ENCODE measurements at regions not wholly inside any gene's neighbourhood (a gene's known extent, or its start where the extent isn't known, plus 50 kb on each side); places are given as distances from the start of the nearest gene placed in this dataset.

DNA sequence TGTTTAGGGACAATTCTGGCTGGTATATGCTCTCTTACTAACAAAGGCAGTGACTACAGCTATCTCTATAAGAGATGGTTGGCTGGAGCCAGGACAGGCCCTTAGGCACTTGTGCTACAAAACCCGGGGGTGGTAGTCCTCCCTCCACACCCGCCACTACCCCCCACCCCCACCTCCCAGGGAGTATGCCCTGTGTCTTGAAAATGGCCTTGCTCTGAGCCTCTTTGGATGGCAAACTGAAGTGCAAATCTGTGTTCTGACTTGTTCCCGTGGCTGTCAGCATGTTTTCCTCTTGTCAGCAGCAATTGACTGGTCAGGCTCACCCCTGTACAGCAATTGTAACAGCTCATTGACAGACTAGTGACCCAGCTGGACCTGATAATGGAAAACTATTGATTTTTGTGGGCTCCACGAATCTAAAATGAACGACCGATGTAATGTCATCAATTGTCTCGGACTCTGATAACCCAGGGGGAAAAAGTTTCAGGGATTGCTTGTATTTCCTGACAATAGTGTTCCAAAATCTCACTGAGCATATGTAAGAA is 139.4 kb upstream of the BARHL2 start:
- no TSS peak for BruUV-seq (replicated peaks)
- Histone ChIP-seq H3K9ac (replicated peaks; ENCODE audit: extremely low read depth, insufficient read depth, low read length) (no peak overlapping the region), H3K27me3 (ENCODE audit: control insufficient read depth in 2 of 2, insufficient read depth in 2 of 2, low read length in 2 of 2) (peaks cover 7 to 17% of the 10 kb centered on the region in 2 experiments), H3K4me3 (replicated peaks in 1 of 3; ENCODE audit: insufficient read depth in 1 of 3, low read depth in 1 of 3, low read length in 3 of 3) (no peak overlapping the region), H3K4me1 (ENCODE audit: control insufficient read depth, extremely low read depth, insufficient read depth, low read length) (peaks cover 2% of the 10 kb centered on the region), H3K9me3 (replicated peaks; ENCODE audit: control insufficient read depth, insufficient read depth, low read length) (no peaks in the 10 kb centered on the region), H4K20me1 (replicated peaks; ENCODE audit: control insufficient read depth, extremely low read depth, insufficient read depth, low read length) (no peaks in the 10 kb centered on the region), H2AFZ (ENCODE audit: low read depth, low read length) (no peak overlapping the region), H3K4me2 (ENCODE audit: insufficient read depth, low read length) (no peak overlapping the region), H3K9me1 (replicated peaks; ENCODE audit: control insufficient read depth, extremely low read depth, insufficient read depth, low read length) (no peaks in the 10 kb centered on the region), H3K27ac (ENCODE audit: insufficient read depth, low read depth, low read length) (no peak overlapping the region), H3K36me3 (ENCODE audit: control insufficient read depth in 2 of 2, extremely low read depth in 1 of 2, insufficient read depth in 2 of 2, low read length in 2 of 2) (no peaks in the 10 kb centered on the region), H3K79me2 (ENCODE audit: control insufficient read depth, insufficient read depth, low read length) (no peaks in the 10 kb centered on the region)
- dilution Hi-C loops (cut with MboI; ENCODE audit: extremely low pct_ligation_motif_present, low sequenced_read_pairs) (no loop called here), intact Hi-C loops (cut with micrococcal nuclease) (no loop called here)
- DNase-seq (ENCODE audit: low read depth, low spot score) (no peak), FAIRE-seq (no peak)
- TF ChIP-seq JUN (IDR thresholded peaks at IDR 0.05; ENCODE audit: borderline replicate concordance, insufficient read depth, insufficient read length, low read depth) (no peak), MYC (IDR thresholded peaks at IDR 0.05; ENCODE audit: low read depth, low read length) (no peak)
- CTCF ChIA-PET = interaction anchor here (1.2 kb wide), 1 partner anchor 8 kb away, joined by 3 read pairs; no protein-coding TSS in a partner anchor
- POLR2A ChIA-PET = no interaction called here

DNA sequence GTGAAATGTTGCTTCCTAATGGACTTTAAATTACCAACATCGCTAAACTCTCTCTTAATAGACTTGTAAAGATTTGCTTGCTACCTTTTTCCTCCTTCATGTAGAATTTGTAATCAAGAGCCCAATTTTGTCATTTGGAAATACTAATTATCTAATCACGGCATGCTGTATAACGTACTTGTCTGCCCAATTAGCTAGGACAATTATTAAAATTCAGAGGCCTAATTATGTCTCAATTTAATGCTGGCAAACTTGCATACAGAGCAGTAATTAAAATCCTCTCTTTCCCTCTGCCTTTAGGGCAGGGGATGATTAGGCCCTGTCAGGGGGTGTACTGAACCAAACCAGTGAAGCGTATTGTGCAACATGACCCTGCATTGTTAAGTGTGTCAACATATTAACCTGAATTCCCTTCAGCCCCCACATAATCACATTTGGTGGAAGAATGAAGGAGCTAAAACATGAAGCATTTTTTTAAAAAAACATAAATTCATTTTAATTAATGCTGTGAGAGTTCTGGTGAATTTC is 137.4 kb upstream of the BARHL2 start:
- H3K36me3 ChIP-seq (ENCODE audit: control insufficient read depth in 2 of 2, extremely low read depth in 1 of 2, insufficient read depth in 2 of 2, low read length in 2 of 2) = no peaks in the 10 kb centered on the region
- H3K4me3 ChIP-seq (replicated peaks in 1 of 3; ENCODE audit: insufficient read depth in 1 of 3, low read depth in 1 of 3, low read length in 3 of 3) = no peak overlapping the region
- H3K27me3 ChIP-seq (ENCODE audit: control insufficient read depth in 2 of 2, insufficient read depth in 2 of 2, low read length in 2 of 2) = peaks cover 11 to 28% of the 10 kb centered on the region in 2 experiments
- H3K9me3 ChIP-seq (replicated peaks; ENCODE audit: control insufficient read depth, insufficient read depth, low read length) = no peaks in the 10 kb centered on the region
- no peak overlapping the region for H3K4me2 ChIP-seq (ENCODE audit: insufficient read depth, low read length)
- H3K27ac ChIP-seq (ENCODE audit: insufficient read depth, low read depth, low read length) = no peak overlapping the region
- BruUV-seq (replicated peaks) = no TSS peak
- H4K20me1 ChIP-seq (replicated peaks; ENCODE audit: control insufficient read depth, extremely low read depth, insufficient read depth, low read length) = no peaks in the 10 kb centered on the region
- POLR2A ChIA-PET = no interaction called here
- dilution Hi-C loops (cut with MboI; ENCODE audit: extremely low pct_ligation_motif_present, low sequenced_read_pairs) (no loop called here), intact Hi-C loops (cut with micrococcal nuclease) (loop anchor here (5.0 kb wide), 2 partner anchors 127 to 313 kb away; no protein-coding TSS in a partner anchor)
- H3K9ac ChIP-seq (replicated peaks; ENCODE audit: extremely low read depth, insufficient read depth, low read length) = no peak overlapping the region
- no peaks in the 10 kb centered on the region for H3K9me1 ChIP-seq (replicated peaks; ENCODE audit: control insufficient read depth, extremely low read depth, insufficient read depth, low read length)
- no peak for TF ChIP-seq EZH2 (IDR thresholded peaks at IDR 0.05; ENCODE audit: borderline replicate concordance, low read depth, low read length, severe bottlenecking)
- TF ChIP-seq MYC (IDR thresholded peaks at IDR 0.05; ENCODE audit: low read depth, low read length) = no peak
- no peak for TF ChIP-seq FOS (IDR thresholded peaks at IDR 0.05; ENCODE audit: borderline replicate concordance, insufficient read depth, low read length)
- no peak overlapping the region for H2AFZ ChIP-seq (ENCODE audit: low read depth, low read length)
- CTCF ChIA-PET = interaction anchor here (1.1 kb wide), 1 partner anchor 50 kb away, joined by 3 read pairs; no protein-coding TSS in a partner anchor
- no peaks in the 10 kb centered on the region for H3K79me2 ChIP-seq (ENCODE audit: control insufficient read depth, insufficient read depth, low read length)
- no peak for DNase-seq (ENCODE audit: low read depth, low spot score)
- FAIRE-seq = no peak
- H3K4me1 ChIP-seq (ENCODE audit: control insufficient read depth, extremely low read depth, insufficient read depth, low read length) = peaks cover 12% of the 10 kb centered on the region
